Lower leg skin (tissue), 3 donors: ENCODE measurements at regions not wholly inside any gene's neighbourhood (a gene's known extent, or its start where the extent isn't known, plus 50 kb on each side); places are given as distances from the start of the nearest gene placed in this dataset.

Source experiments
- POLR2A ChIP-seq, 2 donors: fragments of 450-650 bp; IDR thresholded peaks; one replicate each; pipeline ENCODE4 v1.6.1; 2016 to 2017; ENCODE audit warnings: antibody characterized with exemption in 2 of 2, mild to moderate bottlenecking in 1 of 2, moderate library complexity in 1 of 2
- TF ChIP-seq, protein P1 (sequence below), 3 donors: fragments of 450-650 bp; IDR thresholded peaks; one replicate each; pipeline ENCODE4 v1.5.1; 2016; ENCODE audit warnings: antibody characterized with exemption in 3 of 3, mild to moderate bottlenecking in 3 of 3, moderate library complexity in 2 of 3

DNA sequence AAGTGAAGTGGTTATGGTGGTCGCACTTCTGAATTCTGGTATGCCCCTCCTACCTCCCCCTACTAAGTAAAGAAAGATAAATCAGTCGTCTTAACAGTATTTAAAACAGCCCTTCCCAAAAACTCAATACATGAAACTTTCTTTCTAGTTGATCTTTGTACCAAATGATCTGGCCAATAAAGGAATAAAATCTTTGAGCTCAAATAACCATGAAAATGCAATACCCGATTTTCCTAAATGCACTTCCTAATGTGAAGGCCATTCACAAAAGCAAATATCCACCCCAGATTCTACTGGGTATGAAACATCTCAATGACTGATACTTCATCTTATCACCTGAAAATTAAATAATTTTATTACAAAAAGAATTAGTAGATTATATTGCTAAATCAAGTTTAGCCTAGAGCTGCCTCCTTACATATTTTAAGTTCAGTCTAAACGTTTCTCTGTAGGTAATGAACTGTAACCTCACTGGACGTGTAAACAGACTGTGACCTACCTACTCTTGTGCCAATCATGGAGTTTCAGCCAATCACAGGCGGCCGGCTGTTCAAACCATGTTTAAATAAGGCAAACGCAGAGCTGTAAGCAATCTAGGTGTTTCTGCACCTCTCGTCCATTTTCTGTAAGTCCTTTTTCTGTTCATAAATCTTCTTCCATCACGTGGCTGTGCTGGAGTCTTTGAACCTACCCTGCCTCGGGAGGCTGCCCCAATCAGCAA is 146.9 kb upstream of the AKR1E2 start:
- TF ChIP-seq, protein P1, sequence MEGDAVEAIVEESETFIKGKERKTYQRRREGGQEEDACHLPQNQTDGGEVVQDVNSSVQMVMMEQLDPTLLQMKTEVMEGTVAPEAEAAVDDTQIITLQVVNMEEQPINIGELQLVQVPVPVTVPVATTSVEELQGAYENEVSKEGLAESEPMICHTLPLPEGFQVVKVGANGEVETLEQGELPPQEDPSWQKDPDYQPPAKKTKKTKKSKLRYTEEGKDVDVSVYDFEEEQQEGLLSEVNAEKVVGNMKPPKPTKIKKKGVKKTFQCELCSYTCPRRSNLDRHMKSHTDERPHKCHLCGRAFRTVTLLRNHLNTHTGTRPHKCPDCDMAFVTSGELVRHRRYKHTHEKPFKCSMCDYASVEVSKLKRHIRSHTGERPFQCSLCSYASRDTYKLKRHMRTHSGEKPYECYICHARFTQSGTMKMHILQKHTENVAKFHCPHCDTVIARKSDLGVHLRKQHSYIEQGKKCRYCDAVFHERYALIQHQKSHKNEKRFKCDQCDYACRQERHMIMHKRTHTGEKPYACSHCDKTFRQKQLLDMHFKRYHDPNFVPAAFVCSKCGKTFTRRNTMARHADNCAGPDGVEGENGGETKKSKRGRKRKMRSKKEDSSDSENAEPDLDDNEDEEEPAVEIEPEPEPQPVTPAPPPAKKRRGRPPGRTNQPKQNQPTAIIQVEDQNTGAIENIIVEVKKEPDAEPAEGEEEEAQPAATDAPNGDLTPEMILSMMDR (IDR thresholded peaks at IDR 0.05) = no peak
- TF ChIP-seq POLR2A (IDR thresholded peaks at IDR 0.05) = no peak
